Right atrium auricular region (tissue), 2 donors: ENCODE measurements at regions not wholly inside any gene's neighbourhood (a gene's known extent, or its start where the extent isn't known, plus 50 kb on each side); places are given as distances from the start of the nearest gene placed in this dataset.

Source experiments
- DNase-seq: peaks from one replicate; pipeline ENCODE4 v3.0.0-alpha.2; 2019; ENCODE audit warnings: low spot score
- H3K27ac ChIP-seq, 2 donors: fragments of 200-600 bp; sonication (generic); 1 replicate in 1 of 2; 2 replicates in 1 of 2; pipeline ENCODE4 v1.5.1; 2016 to 2019
- H3K27me3 ChIP-seq, 2 donors: fragments of 200-600 bp; sonication (generic); one replicate each; pipeline versions ENCODE4 v1.5.1 to v1.6.0; 2017 to 2019
- H3K36me3 ChIP-seq: fragments of 200-600 bp; sonication (generic); one replicate; pipeline ENCODE4 v1.5.1; 2016
- H3K4me1 ChIP-seq, 2 donors: fragments of 200-600 bp; sonication (generic); one replicate each; pipeline versions ENCODE4 v1.5.1 to v1.6.0; 2017 to 2019
- H3K4me3 ChIP-seq, 2 donors: fragments of 200-600 bp; sonication (generic); 1 replicate in 1 of 2; 2 replicates in 1 of 2; pipeline ENCODE4 v1.5.1; 2017 to 2019; ENCODE audit warnings: mild to moderate bottlenecking in 1 of 2, moderate library complexity in 1 of 2
- H3K9me3 ChIP-seq, 2 donors: fragments of 200-600 bp; sonication (generic); one replicate each; pipeline ENCODE4 v1.5.1; 2019
- CTCF ChIP-seq, 2 donors: fragments of 200-600 bp; sonication (generic); IDR thresholded peaks; one replicate each; pipeline ENCODE4 v1.5.1; 2019; ENCODE audit warnings: antibody characterized with exemption in 2 of 2

GRCh38 chr2:153595939-153596338, 117.4 kb upstream of the RPRM start:
- Histone ChIP-seq H3K4me3 (no peak overlapping the region), H3K9me3 (no peaks in the 10 kb centered on the region), H3K27ac (no peak overlapping the region), H3K36me3 (no peaks in the 10 kb centered on the region), H3K27me3 (no peaks in the 10 kb centered on the region), H3K4me1 (no peaks in the 10 kb centered on the region)
- TF ChIP-seq CTCF (IDR thresholded peaks at IDR 0.05): no peak
- no peak for DNase-seq

- no peaks in the 10 kb centered on the region for H3K36me3 ChIP-seq
- no peaks in the 10 kb centered on the region for H3K9me3 ChIP-seq
- no peaks in the 10 kb centered on the region for H3K4me1 ChIP-seq
- no peak overlapping the region for H3K27ac ChIP-seq
- no peaks in the 10 kb centered on the region for H3K27me3 ChIP-seq
- no peak overlapping the region for H3K4me3 ChIP-seq
- no peak for TF ChIP-seq CTCF (IDR thresholded peaks at IDR 0.05)
- no peak for DNase-seq
Measured at GRCh38 chr2:153601812-153602211, 123.2 kb upstream of the RPRM start.

GRCh38 chr2:153604133-153604532, 125.6 kb upstream of the RPRM start:
- H3K27ac ChIP-seq: no peak overlapping the region
- H3K4me1 ChIP-seq: no peaks in the 10 kb centered on the region
- no peaks in the 10 kb centered on the region for H3K9me3 ChIP-seq
- H3K36me3 ChIP-seq: no peaks in the 10 kb centered on the region
- no peak for DNase-seq
- no peaks in the 10 kb centered on the region for H3K27me3 ChIP-seq
- no peak overlapping the region for H3K4me3 ChIP-seq
- TF ChIP-seq CTCF (IDR thresholded peaks at IDR 0.05): no peak

GRCh38 chr2:153606623-153607022, 128.1 kb upstream of the RPRM start:
- DNase-seq: no peak
- no peak for TF ChIP-seq CTCF (IDR thresholded peaks at IDR 0.05)
- Histone ChIP-seq H3K4me1 (no peaks in the 10 kb centered on the region), H3K27me3 (no peaks in the 10 kb centered on the region), H3K4me3 (no peak overlapping the region), H3K9me3 (no peaks in the 10 kb centered on the region), H3K27ac (no peak overlapping the region), H3K36me3 (no peaks in the 10 kb centered on the region)

- no peak for DNase-seq
- Histone ChIP-seq H3K27me3 (no peaks in the 10 kb centered on the region), H3K4me1 (no peaks in the 10 kb centered on the region), H3K9me3 (peaks cover 0 to 26% of the 10 kb centered on the region in 2 donors), H3K27ac (no peak overlapping the region), H3K36me3 (no peaks in the 10 kb centered on the region), H3K4me3 (no peak overlapping the region)
- TF ChIP-seq CTCF (IDR thresholded peaks at IDR 0.05): no peak
Measured at GRCh38 chr2:153622285-153622684, 143.7 kb upstream of the RPRM start.

GRCh38 chr2:153623020-153623419, 144.5 kb upstream of the RPRM start:
- no peak for TF ChIP-seq CTCF (IDR thresholded peaks at IDR 0.05)
- Histone ChIP-seq H3K9me3 (peaks cover 0 to 19% of the 10 kb centered on the region in 2 donors), H3K27ac (no peak overlapping the region), H3K36me3 (no peaks in the 10 kb centered on the region), H3K4me1 (no peaks in the 10 kb centered on the region), H3K27me3 (no peaks in the 10 kb centered on the region), H3K4me3 (no peak overlapping the region)
- no peak for DNase-seq
